ENCODE measurements at regions not wholly inside any gene's neighbourhood (a gene's known extent, or its start where the extent isn't known, plus 50 kb on each side); places are given as distances from the start of the nearest gene placed in this dataset.

DNA sequence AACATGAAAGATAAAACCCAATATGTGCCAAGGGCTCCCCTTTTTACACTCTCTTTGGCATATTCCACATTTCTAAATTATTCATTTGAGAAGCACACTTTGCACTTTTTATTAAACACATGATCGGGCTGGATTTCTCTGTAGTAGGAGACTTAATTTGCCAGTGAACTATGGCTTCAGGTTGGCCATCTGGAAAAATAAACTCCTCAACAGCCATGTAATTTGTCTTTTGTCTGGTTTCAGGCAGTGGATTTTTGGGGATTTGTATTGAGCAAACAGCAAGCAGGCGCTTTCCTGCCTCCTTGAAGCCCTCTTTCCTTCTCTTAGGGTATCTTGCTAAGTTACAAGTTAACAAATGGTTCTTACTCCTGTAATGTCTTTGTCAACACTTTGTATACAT, 73.0 kb upstream of the DMRTA1 start:
- CTCF ChIA-PET: no interaction called here
- Mint-ChIP-seq H3K9me3 (no peaks in the 10 kb centered on the region), H3K36me3 (no peaks in the 10 kb centered on the region), H3K27ac (no peak overlapping the region), H3K4me3 (no peak overlapping the region), H3K4me1 (no peaks in the 10 kb centered on the region), H3K27me3 (no peaks in the 10 kb centered on the region)
- DNase-seq: no peak

- no peaks in the 10 kb centered on the region for H3K9me3 Mint-ChIP-seq
- no peak overlapping the region for H3K4me3 Mint-ChIP-seq
- CTCF ChIA-PET: no interaction called here
- no peaks in the 10 kb centered on the region for H3K36me3 Mint-ChIP-seq
- H3K4me1 Mint-ChIP-seq: no peaks in the 10 kb centered on the region
- no peaks in the 10 kb centered on the region for H3K27me3 Mint-ChIP-seq
- no peak for DNase-seq
- H3K27ac Mint-ChIP-seq: no peak overlapping the region
These were observed 72.6 kb upstream of the DMRTA1 start for GRCh38 chr9:22374051-22374450.

DNA sequence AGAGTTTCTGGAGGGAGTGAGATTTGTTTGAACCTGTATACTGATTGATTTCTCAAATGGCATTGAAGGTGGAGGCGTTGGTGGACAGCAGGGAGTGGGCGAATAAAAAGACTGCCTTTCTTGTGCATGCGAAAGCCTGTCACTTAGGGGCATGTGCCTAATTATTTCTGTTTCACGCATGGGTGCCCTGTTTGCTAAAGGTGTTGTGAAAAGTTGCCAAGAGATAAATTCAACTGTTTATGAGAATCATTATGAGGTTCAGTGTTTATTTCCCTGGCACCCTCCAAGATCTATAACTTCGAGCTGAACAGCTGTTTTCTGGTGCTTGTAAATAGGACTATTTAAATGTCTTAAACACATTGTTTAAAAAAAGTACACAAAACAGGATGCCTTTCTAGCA, 67.4 kb upstream of the DMRTA1 start:
- no peaks in the 10 kb centered on the region for H3K36me3 Mint-ChIP-seq
- no peak overlapping the region for H3K4me3 Mint-ChIP-seq
- CTCF ChIA-PET: no interaction called here
- H3K9me3 Mint-ChIP-seq: no peaks in the 10 kb centered on the region
- H3K27me3 Mint-ChIP-seq: no peaks in the 10 kb centered on the region
- no peak overlapping the region for H3K27ac Mint-ChIP-seq
- no peak for DNase-seq
- no peaks in the 10 kb centered on the region for H3K4me1 Mint-ChIP-seq

GRCh38 chr9:22381170-22381569, 65.5 kb upstream of the DMRTA1 start:
- no peak for DNase-seq
- Mint-ChIP-seq H3K36me3 (no peaks in the 10 kb centered on the region), H3K4me1 (no peaks in the 10 kb centered on the region), H3K27ac (no peak overlapping the region), H3K4me3 (no peak overlapping the region), H3K9me3 (no peaks in the 10 kb centered on the region), H3K27me3 (no peaks in the 10 kb centered on the region)
- CTCF ChIA-PET: interaction anchor here (0.8 kb wide), 1 partner anchor 12 kb away, joined by 3 read pairs; no protein-coding TSS in a partner anchor

- Mint-ChIP-seq H3K27me3 (no peaks in the 10 kb centered on the region), H3K36me3 (no peaks in the 10 kb centered on the region), H3K9me3 (no peaks in the 10 kb centered on the region), H3K4me3 (no peak overlapping the region), H3K27ac (no peak overlapping the region), H3K4me1 (no peaks in the 10 kb centered on the region)
- CTCF ChIA-PET: no interaction called here
- no peak for DNase-seq
These were observed 64.3 kb upstream of the DMRTA1 start for GRCh38 chr9:22382331-22382730.

DNA sequence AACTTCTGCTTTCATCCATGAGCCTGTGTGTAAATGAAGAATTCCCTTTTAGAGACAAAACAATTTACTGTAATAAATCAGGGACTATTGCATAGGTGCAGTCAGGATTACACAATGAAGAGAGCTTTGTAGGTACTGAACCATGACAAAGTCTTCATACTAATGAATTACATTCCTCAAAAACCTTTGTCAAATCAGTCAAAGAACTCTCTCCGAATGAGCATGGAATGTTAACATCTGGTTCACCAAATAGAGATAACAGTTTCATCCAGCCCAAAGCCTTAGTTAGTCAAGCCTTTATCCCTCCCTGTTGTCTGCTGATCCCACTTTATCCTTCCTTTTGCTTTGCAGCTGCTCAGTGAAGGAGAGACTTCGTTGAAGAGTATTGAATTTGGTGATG, 62.9 kb upstream of the DMRTA1 start:
- CTCF ChIA-PET: no interaction called here
- no peaks in the 10 kb centered on the region for H3K4me1 Mint-ChIP-seq
- no peaks in the 10 kb centered on the region for H3K27me3 Mint-ChIP-seq
- H3K4me3 Mint-ChIP-seq: no peak overlapping the region
- H3K27ac Mint-ChIP-seq: no peak overlapping the region
- no peaks in the 10 kb centered on the region for H3K36me3 Mint-ChIP-seq
- DNase-seq: no peak
- no peaks in the 10 kb centered on the region for H3K9me3 Mint-ChIP-seq

DNA sequence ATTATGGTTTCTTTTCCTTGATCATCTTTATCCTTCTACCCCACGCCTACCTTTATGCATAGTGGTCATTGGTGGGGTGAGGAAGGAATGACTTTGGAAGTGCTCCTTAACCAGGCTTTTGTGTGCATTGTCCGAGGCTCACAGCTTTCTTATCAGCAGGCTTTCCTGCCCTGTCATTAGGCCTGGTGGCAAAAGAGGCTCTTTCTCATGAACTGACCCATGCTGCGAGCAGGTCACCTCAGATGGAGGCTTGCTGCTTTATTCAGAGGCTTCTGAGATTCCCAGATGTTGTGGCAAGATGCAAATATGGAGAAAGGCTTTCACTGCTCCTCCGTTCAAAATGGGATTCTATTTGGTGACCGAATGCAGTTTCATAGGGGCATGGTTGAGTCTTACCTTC, 57.4 kb upstream of the DMRTA1 start:
- no peaks in the 10 kb centered on the region for H3K27me3 Mint-ChIP-seq
- CTCF ChIA-PET: no interaction called here
- no peak overlapping the region for H3K27ac Mint-ChIP-seq
- no peaks in the 10 kb centered on the region for H3K36me3 Mint-ChIP-seq
- no peaks in the 10 kb centered on the region for H3K4me1 Mint-ChIP-seq
- H3K9me3 Mint-ChIP-seq: no peaks in the 10 kb centered on the region
- H3K4me3 Mint-ChIP-seq: no peak overlapping the region
- no peak for DNase-seq

- no peak for DNase-seq
- CTCF ChIA-PET: no interaction called here
- Mint-ChIP-seq H3K9me3 (no peaks in the 10 kb centered on the region), H3K4me1 (no peaks in the 10 kb centered on the region), H3K4me3 (no peak overlapping the region), H3K27me3 (no peaks in the 10 kb centered on the region), H3K36me3 (no peaks in the 10 kb centered on the region), H3K27ac (no peak overlapping the region)
These were observed 54.1 kb upstream of the DMRTA1 start for GRCh38 chr9:22392523-22392922.

GRCh38 chr9:22395687-22396141, 50.9 kb upstream of the DMRTA1 start:
- Mint-ChIP-seq H3K4me1 (no peaks in the 10 kb centered on the region), H3K36me3 (no peaks in the 10 kb centered on the region), H3K27ac (no peak overlapping the region), H3K4me3 (no peak overlapping the region), H3K9me3 (no peaks in the 10 kb centered on the region), H3K27me3 (peaks cover 3% of the 10 kb centered on the region)
- CTCF ChIA-PET: interaction anchor here (0.6 kb wide), 1 partner anchor 151 kb away, joined by 3 read pairs; no protein-coding TSS in a partner anchor
- no peak for DNase-seq

Data from activated naive CD4-positive, alpha-beta T cell treated with anti-CD3 and anti-CD28 coated beads, Interleukin-2, amount 10 ng/mL, durations not matched to agents 7 days and 5 days (primary cell).